ENCODE measurements at regions not wholly inside any gene's neighbourhood (a gene's known extent, or its start where the extent isn't known, plus 50 kb on each side); places are given as distances from the start of the nearest gene placed in this dataset.

- Histone ChIP-seq H3K27me3 (ENCODE audit: control insufficient read depth in 1 of 2, insufficient read depth in 2 of 2, low read length in 2 of 2) (no peaks in the 10 kb centered on the region), H3K9me3 (ENCODE audit: control insufficient read depth in 1 of 2, low read length in 2 of 2) (no peaks in the 10 kb centered on the region), H3K4me1 (ENCODE audit: control insufficient read depth in 1 of 2, insufficient read depth in 2 of 2, low read length in 2 of 2) (no peaks in the 10 kb centered on the region), H3K9ac (ENCODE audit: low read depth in 1 of 2, low read length in 2 of 2) (no peak overlapping the region), H3K27ac (ENCODE audit: low read depth, low read length) (no peak overlapping the region), H3K36me3 (ENCODE audit: control insufficient read depth in 1 of 2, insufficient read depth in 2 of 2, low read length in 2 of 2) (peaks cover 18 to 60% of the 10 kb centered on the region in 2 donors), H3K4me3 (ENCODE audit: low read depth in 1 of 2, low read length in 2 of 2) (no peak overlapping the region)
Measured at GRCh38 chr15:62758952-62759349, 283.6 kb upstream of the TPM1 start.

- H3K27ac ChIP-seq (ENCODE audit: low read depth, low read length): no peak overlapping the region
- no peak overlapping the region for H3K9ac ChIP-seq (ENCODE audit: low read depth in 1 of 2, low read length in 2 of 2)
- H3K4me1 ChIP-seq (ENCODE audit: control insufficient read depth in 1 of 2, insufficient read depth in 2 of 2, low read length in 2 of 2): no peaks in the 10 kb centered on the region
- no peak overlapping the region for H3K4me3 ChIP-seq (ENCODE audit: low read depth in 1 of 2, low read length in 2 of 2)
- no peaks in the 10 kb centered on the region for H3K9me3 ChIP-seq (ENCODE audit: control insufficient read depth in 1 of 2, low read length in 2 of 2)
- no peaks in the 10 kb centered on the region for H3K27me3 ChIP-seq (ENCODE audit: control insufficient read depth in 1 of 2, insufficient read depth in 2 of 2, low read length in 2 of 2)
- H3K36me3 ChIP-seq (ENCODE audit: control insufficient read depth in 1 of 2, insufficient read depth in 2 of 2, low read length in 2 of 2): peaks cover 20 to 58% of the 10 kb centered on the region in 2 donors
Measured at GRCh38 chr15:62760538-62760937, 282.0 kb upstream of the TPM1 start.

GRCh38 chr15:62765916-62766315 is 276.6 kb upstream of the TPM1 start:
- peaks cover 24 to 78% of the 10 kb centered on the region in 2 donors for H3K36me3 ChIP-seq (ENCODE audit: control insufficient read depth in 1 of 2, insufficient read depth in 2 of 2, low read length in 2 of 2)
- H3K27ac ChIP-seq (ENCODE audit: low read depth, low read length): no peak overlapping the region
- H3K9me3 ChIP-seq (ENCODE audit: control insufficient read depth in 1 of 2, low read length in 2 of 2): no peaks in the 10 kb centered on the region
- H3K4me3 ChIP-seq (ENCODE audit: low read depth in 1 of 2, low read length in 2 of 2): no peak overlapping the region
- no peaks in the 10 kb centered on the region for H3K4me1 ChIP-seq (ENCODE audit: control insufficient read depth in 1 of 2, insufficient read depth in 2 of 2, low read length in 2 of 2)
- no peak overlapping the region for H3K9ac ChIP-seq (ENCODE audit: low read depth in 1 of 2, low read length in 2 of 2)
- H3K27me3 ChIP-seq (ENCODE audit: control insufficient read depth in 1 of 2, insufficient read depth in 2 of 2, low read length in 2 of 2): no peaks in the 10 kb centered on the region

GRCh38 chr15:62766599-62766998 is 275.9 kb upstream of the TPM1 start:
- Histone ChIP-seq H3K4me1 (ENCODE audit: control insufficient read depth in 1 of 2, insufficient read depth in 2 of 2, low read length in 2 of 2) (no peaks in the 10 kb centered on the region), H3K9ac (ENCODE audit: low read depth in 1 of 2, low read length in 2 of 2) (no peak overlapping the region), H3K27ac (ENCODE audit: low read depth, low read length) (no peak overlapping the region), H3K36me3 (ENCODE audit: control insufficient read depth in 1 of 2, insufficient read depth in 2 of 2, low read length in 2 of 2) (peaks cover 29 to 83% of the 10 kb centered on the region in 2 donors), H3K4me3 (ENCODE audit: low read depth in 1 of 2, low read length in 2 of 2) (no peak overlapping the region), H3K27me3 (ENCODE audit: control insufficient read depth in 1 of 2, insufficient read depth in 2 of 2, low read length in 2 of 2) (no peaks in the 10 kb centered on the region), H3K9me3 (ENCODE audit: control insufficient read depth in 1 of 2, low read length in 2 of 2) (no peaks in the 10 kb centered on the region)

DNA sequence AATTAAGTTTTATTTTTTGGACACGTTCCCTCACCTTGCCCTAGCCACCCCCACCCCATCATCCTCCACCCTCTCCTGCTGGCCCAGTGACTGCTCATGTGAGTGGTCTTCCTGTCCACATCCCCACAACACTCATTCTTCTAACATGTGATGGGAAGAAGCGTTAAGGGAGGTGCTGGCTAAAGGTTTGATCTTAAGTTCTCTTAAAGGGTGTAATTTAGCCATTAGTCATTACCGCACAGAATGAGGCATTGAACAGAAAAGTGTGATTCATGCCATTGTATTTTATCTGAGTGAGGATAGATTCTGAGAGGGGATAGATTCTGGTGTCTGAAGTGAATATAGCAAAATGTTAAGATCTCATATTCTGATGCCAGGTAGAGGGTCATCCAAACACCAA is 272.9 kb upstream of the TPM1 start:
- Histone ChIP-seq H3K36me3 (ENCODE audit: control insufficient read depth in 1 of 2, insufficient read depth in 2 of 2, low read length in 2 of 2) (peaks cover 23 to 72% of the 10 kb centered on the region in 2 donors), H3K4me3 (ENCODE audit: low read depth in 1 of 2, low read length in 2 of 2) (no peak overlapping the region), H3K9me3 (ENCODE audit: control insufficient read depth in 1 of 2, low read length in 2 of 2) (no peaks in the 10 kb centered on the region), H3K4me1 (ENCODE audit: control insufficient read depth in 1 of 2, insufficient read depth in 2 of 2, low read length in 2 of 2) (no peaks in the 10 kb centered on the region), H3K27me3 (ENCODE audit: control insufficient read depth in 1 of 2, insufficient read depth in 2 of 2, low read length in 2 of 2) (no peaks in the 10 kb centered on the region), H3K9ac (ENCODE audit: low read depth in 1 of 2, low read length in 2 of 2) (no peak overlapping the region), H3K27ac (ENCODE audit: low read depth, low read length) (no peak overlapping the region)

GRCh38 chr15:62770111-62770660 is 272.4 kb upstream of the TPM1 start:
- H3K4me1 ChIP-seq (ENCODE audit: control insufficient read depth in 1 of 2, insufficient read depth in 2 of 2, low read length in 2 of 2): no peaks in the 10 kb centered on the region
- H3K27me3 ChIP-seq (ENCODE audit: control insufficient read depth in 1 of 2, insufficient read depth in 2 of 2, low read length in 2 of 2): no peaks in the 10 kb centered on the region
- H3K36me3 ChIP-seq (ENCODE audit: control insufficient read depth in 1 of 2, insufficient read depth in 2 of 2, low read length in 2 of 2): peaks cover 21 to 71% of the 10 kb centered on the region in 2 donors
- no peak overlapping the region for H3K27ac ChIP-seq (ENCODE audit: low read depth, low read length)
- no peak overlapping the region for H3K9ac ChIP-seq (ENCODE audit: low read depth in 1 of 2, low read length in 2 of 2)
- no peak overlapping the region for H3K4me3 ChIP-seq (ENCODE audit: low read depth in 1 of 2, low read length in 2 of 2)
- no peaks in the 10 kb centered on the region for H3K9me3 ChIP-seq (ENCODE audit: control insufficient read depth in 1 of 2, low read length in 2 of 2)

GRCh38 chr15:62770752-62771151 is 271.8 kb upstream of the TPM1 start:
- H3K36me3 ChIP-seq (ENCODE audit: control insufficient read depth in 1 of 2, insufficient read depth in 2 of 2, low read length in 2 of 2): peaks cover 16 to 71% of the 10 kb centered on the region in 2 donors
- H3K4me3 ChIP-seq (ENCODE audit: low read depth in 1 of 2, low read length in 2 of 2): no peak overlapping the region
- H3K9me3 ChIP-seq (ENCODE audit: control insufficient read depth in 1 of 2, low read length in 2 of 2): no peaks in the 10 kb centered on the region
- no peak overlapping the region for H3K27ac ChIP-seq (ENCODE audit: low read depth, low read length)
- H3K9ac ChIP-seq (ENCODE audit: low read depth in 1 of 2, low read length in 2 of 2): no peak overlapping the region
- H3K27me3 ChIP-seq (ENCODE audit: control insufficient read depth in 1 of 2, insufficient read depth in 2 of 2, low read length in 2 of 2): no peaks in the 10 kb centered on the region
- no peaks in the 10 kb centered on the region for H3K4me1 ChIP-seq (ENCODE audit: control insufficient read depth in 1 of 2, insufficient read depth in 2 of 2, low read length in 2 of 2)

- H3K27ac ChIP-seq (ENCODE audit: low read depth, low read length): no peak overlapping the region
- peaks cover 11 to 70% of the 10 kb centered on the region in 2 donors for H3K36me3 ChIP-seq (ENCODE audit: control insufficient read depth in 1 of 2, insufficient read depth in 2 of 2, low read length in 2 of 2)
- no peak overlapping the region for H3K4me3 ChIP-seq (ENCODE audit: low read depth in 1 of 2, low read length in 2 of 2)
- H3K9ac ChIP-seq (ENCODE audit: low read depth in 1 of 2, low read length in 2 of 2): no peak overlapping the region
- no peaks in the 10 kb centered on the region for H3K4me1 ChIP-seq (ENCODE audit: control insufficient read depth in 1 of 2, insufficient read depth in 2 of 2, low read length in 2 of 2)
- no peaks in the 10 kb centered on the region for H3K9me3 ChIP-seq (ENCODE audit: control insufficient read depth in 1 of 2, low read length in 2 of 2)
- no peaks in the 10 kb centered on the region for H3K27me3 ChIP-seq (ENCODE audit: control insufficient read depth in 1 of 2, insufficient read depth in 2 of 2, low read length in 2 of 2)
Measured at GRCh38 chr15:62771234-62771633, 271.3 kb upstream of the TPM1 start.

- Histone ChIP-seq H3K27ac (ENCODE audit: low read depth, low read length) (no peak overlapping the region), H3K9me3 (ENCODE audit: control insufficient read depth in 1 of 2, low read length in 2 of 2) (no peaks in the 10 kb centered on the region), H3K27me3 (ENCODE audit: control insufficient read depth in 1 of 2, insufficient read depth in 2 of 2, low read length in 2 of 2) (no peaks in the 10 kb centered on the region), H3K4me3 (ENCODE audit: low read depth in 1 of 2, low read length in 2 of 2) (no peak overlapping the region), H3K4me1 (ENCODE audit: control insufficient read depth in 1 of 2, insufficient read depth in 2 of 2, low read length in 2 of 2) (no peaks in the 10 kb centered on the region), H3K9ac (ENCODE audit: low read depth in 1 of 2, low read length in 2 of 2) (no peak overlapping the region), H3K36me3 (ENCODE audit: control insufficient read depth in 1 of 2, insufficient read depth in 2 of 2, low read length in 2 of 2) (peaks cover 10 to 56% of the 10 kb centered on the region in 2 donors)
Measured at GRCh38 chr15:62773369-62774165, 269.0 kb upstream of the TPM1 start.

- no peaks in the 10 kb centered on the region for H3K27me3 ChIP-seq (ENCODE audit: control insufficient read depth in 1 of 2, insufficient read depth in 2 of 2, low read length in 2 of 2)
- no peaks in the 10 kb centered on the region for H3K9me3 ChIP-seq (ENCODE audit: control insufficient read depth in 1 of 2, low read length in 2 of 2)
- H3K36me3 ChIP-seq (ENCODE audit: control insufficient read depth in 1 of 2, insufficient read depth in 2 of 2, low read length in 2 of 2): peaks cover 9 to 56% of the 10 kb centered on the region in 2 donors
- no peaks in the 10 kb centered on the region for H3K4me1 ChIP-seq (ENCODE audit: control insufficient read depth in 1 of 2, insufficient read depth in 2 of 2, low read length in 2 of 2)
- no peak overlapping the region for H3K27ac ChIP-seq (ENCODE audit: low read depth, low read length)
- H3K4me3 ChIP-seq (ENCODE audit: low read depth in 1 of 2, low read length in 2 of 2): no peak overlapping the region
- H3K9ac ChIP-seq (ENCODE audit: low read depth in 1 of 2, low read length in 2 of 2): no peak overlapping the region
Measured at GRCh38 chr15:62775932-62776331, 266.6 kb upstream of the TPM1 start.
